Nephron (organoid): ENCODE measurements at regions not wholly inside any gene's neighbourhood (a gene's known extent, or its start where the extent isn't known, plus 50 kb on each side); places are given as distances from the start of the nearest gene placed in this dataset.
"Not testable (repeated sequence)": the region's sequence is repeated elsewhere in the genome, so short reads cannot be mapped to it uniquely, and the experiment has no call there.

Experiments used
- H3K27ac Mint-ChIP-seq, 3 experiments: 2 replicates each; pipeline ENCODE4 v1.8.0; 2020; ENCODE audit warnings: mixed read lengths in 3 of 3, mild to moderate bottlenecking in 2 of 3, moderate library complexity in 1 of 3
- H3K27me3 Mint-ChIP-seq: 2 replicates; pipeline ENCODE4 v1.8.0; 2021; ENCODE audit warnings: low read depth, mild to moderate bottlenecking, moderate library complexity, mixed read lengths
- H3K36me3 Mint-ChIP-seq: 2 replicates; pipeline ENCODE4 v1.8.0; 2020; ENCODE audit warnings: low read depth, mixed read lengths
- H3K4me1 Mint-ChIP-seq: 2 replicates; pipeline ENCODE4 v1.8.0; 2020; ENCODE audit warnings: mixed read lengths
- H3K4me3 Mint-ChIP-seq, 3 experiments: 2 replicates each; pipeline ENCODE4 v1.8.0; 2020; ENCODE audit warnings: mild to moderate bottlenecking in 3 of 3, mixed read lengths in 3 of 3, moderate library complexity in 2 of 3
- H3K9me3 Mint-ChIP-seq: 2 replicates; pipeline ENCODE4 v1.8.0; 2020; ENCODE audit warnings: mixed read lengths
- CTCF ChIP-seq, 3 experiments: fragments of 200-600 bp; sonication (generic); IDR thresholded peaks; one replicate each; pipeline ENCODE4 v1.5.0; 2021; ENCODE audit warnings: antibody characterized with exemption in 3 of 3; ENCODE audit not compliant: unreplicated experiment in 3 of 3

GRCh38 chr12:75747572-75748021 lies 236.2 kb upstream of the KRR1 start:
- Mint-ChIP-seq H3K4me3 (no peak overlapping the region), H3K27me3 (no peaks in the 10 kb centered on the region), H3K27ac (no peak overlapping the region), H3K4me1 (peaks cover 23% of the 10 kb centered on the region), H3K36me3 (no peaks in the 10 kb centered on the region), H3K9me3 (peaks cover 3% of the 10 kb centered on the region)
- TF ChIP-seq CTCF (IDR thresholded peaks at IDR 0.05; ENCODE audit: unreplicated experiment in 3 of 3): no peak

GRCh38 chr12:75746621-75747020 lies 235.2 kb upstream of the KRR1 start:
- Mint-ChIP-seq H3K36me3 (no peaks in the 10 kb centered on the region), H3K4me1 (peaks cover 23% of the 10 kb centered on the region), H3K9me3 (peaks cover 3% of the 10 kb centered on the region), H3K4me3 (no peak overlapping the region), H3K27me3 (no peaks in the 10 kb centered on the region), H3K27ac (no peak overlapping the region)
- TF ChIP-seq CTCF (IDR thresholded peaks at IDR 0.05; ENCODE audit: unreplicated experiment in 3 of 3): no peak

GRCh38 chr12:75744607-75745256 lies 233.3 kb upstream of the KRR1 start:
- Mint-ChIP-seq H3K27me3 (no peaks in the 10 kb centered on the region), H3K9me3 (peaks cover 3% of the 10 kb centered on the region), H3K27ac (peak overlapping the region in 2 of 3 experiments; percentile 2 to 21), H3K4me3 (no peak overlapping the region), H3K36me3 (no peaks in the 10 kb centered on the region), H3K4me1 (peaks cover 16% of the 10 kb centered on the region)
- TF ChIP-seq CTCF (IDR thresholded peaks at IDR 0.05; ENCODE audit: unreplicated experiment in 3 of 3): no peak

GRCh38 chr12:75742961-75743360 lies 231.6 kb upstream of the KRR1 start:
- no peaks in the 10 kb centered on the region for H3K9me3 Mint-ChIP-seq
- TF ChIP-seq CTCF (IDR thresholded peaks at IDR 0.05; ENCODE audit: unreplicated experiment in 3 of 3): no peak
- no peaks in the 10 kb centered on the region for H3K27me3 Mint-ChIP-seq
- no peak overlapping the region for H3K27ac Mint-ChIP-seq
- no peak overlapping the region for H3K4me3 Mint-ChIP-seq
- peaks cover 24% of the 10 kb centered on the region for H3K4me1 Mint-ChIP-seq
- H3K36me3 Mint-ChIP-seq: no peaks in the 10 kb centered on the region

GRCh38 chr12:75742048-75742447 lies 230.6 kb upstream of the KRR1 start:
- no peaks in the 10 kb centered on the region for H3K36me3 Mint-ChIP-seq
- H3K9me3 Mint-ChIP-seq: no peaks in the 10 kb centered on the region
- peaks cover 24% of the 10 kb centered on the region for H3K4me1 Mint-ChIP-seq
- TF ChIP-seq CTCF (IDR thresholded peaks at IDR 0.05; ENCODE audit: unreplicated experiment in 3 of 3): no peak
- H3K27me3 Mint-ChIP-seq: no peaks in the 10 kb centered on the region
- no peak overlapping the region for H3K27ac Mint-ChIP-seq
- H3K4me3 Mint-ChIP-seq: no peak overlapping the region

GRCh38 chr12:75739912-75740311 lies 228.5 kb upstream of the KRR1 start:
- Mint-ChIP-seq H3K27ac (no peak overlapping the region), H3K27me3 (no peaks in the 10 kb centered on the region), H3K4me1 (peaks cover 16% of the 10 kb centered on the region), H3K9me3 (no peaks in the 10 kb centered on the region), H3K4me3 (no peak overlapping the region), H3K36me3 (no peaks in the 10 kb centered on the region)
- no peak for TF ChIP-seq CTCF (IDR thresholded peaks at IDR 0.05; ENCODE audit: unreplicated experiment in 3 of 3)

- not testable (repeated sequence) for H3K4me1 Mint-ChIP-seq
Measured at GRCh38 chr12:75739098-75739497, 227.7 kb upstream of the KRR1 start.

More at GRCh38 chr12:75739098-75739497, 227.7 kb upstream of the KRR1 start:
- H3K9me3 Mint-ChIP-seq, H3K27me3 Mint-ChIP-seq, H3K36me3 Mint-ChIP-seq, H3K27ac Mint-ChIP-seq, H3K4me3 Mint-ChIP-seq: not testable (repeated sequence)
